ENCODE measurements at regions not wholly inside any gene's neighbourhood (a gene's known extent, or its start where the extent isn't known, plus 50 kb on each side); places are given as distances from the start of the nearest gene placed in this dataset.

- Histone ChIP-seq H3K36me3 (ENCODE audit: insufficient read depth) (no peaks in the 10 kb centered on the region), H4K20me1 (ENCODE audit: insufficient read depth) (peaks cover 11% of the 10 kb centered on the region; the same call in 1 of the 2 replicates), H3K27me3 (ENCODE audit: insufficient read depth, low read depth) (no peaks in the 10 kb centered on the region), H3K4me1 (ENCODE audit: low read depth, poor library complexity, severe bottlenecking) (peaks cover 63% of the 10 kb centered on the region), H3K27ac (peak overlapping the region; percentile 87), H3K4me2 (peak overlapping the region; percentile 65), H3K9ac (peak overlapping the region; percentile 84), H2AFZ (ENCODE audit: low read depth) (no peak overlapping the region), H3K4me3 (IDR thresholded peaks at IDR 0.05; ENCODE audit: insufficient read depth, low read depth, low read length) (no peak overlapping the region), H3K79me2 (ENCODE audit: insufficient read depth, low read depth) (peaks cover 83% of the 10 kb centered on the region)
- no peak for TF ChIP-seq CTCF (conservative IDR thresholded peaks at IDR 0.05; ENCODE audit: low read depth, low read length)
Measured at GRCh38 chr6:56841751-56842150, 113.2 kb upstream of the BEND6 start.

GRCh38 chr6:56841381-56841749 lies 113.5 kb upstream of the BEND6 start:
- Histone ChIP-seq H3K27me3 (ENCODE audit: insufficient read depth, low read depth) (no peaks in the 10 kb centered on the region), H3K4me3 (IDR thresholded peaks at IDR 0.05; ENCODE audit: insufficient read depth, low read depth, low read length) (no peak overlapping the region), H4K20me1 (ENCODE audit: insufficient read depth) (peaks cover 11% of the 10 kb centered on the region; the same call in 1 of the 2 replicates), H3K4me1 (ENCODE audit: low read depth, poor library complexity, severe bottlenecking) (peaks cover 59% of the 10 kb centered on the region), H3K36me3 (ENCODE audit: insufficient read depth) (no peaks in the 10 kb centered on the region), H3K27ac (peak overlapping the region; percentile 87), H3K4me2 (peak overlapping the region; percentile 65), H3K79me2 (ENCODE audit: insufficient read depth, low read depth) (peaks cover 83% of the 10 kb centered on the region), H2AFZ (ENCODE audit: low read depth) (no peak overlapping the region), H3K9ac (peak overlapping the region; percentile 84)
- TF ChIP-seq CTCF (conservative IDR thresholded peaks at IDR 0.05; ENCODE audit: low read depth, low read length) = no peak

GRCh38 chr6:56840467-56841380 lies 114.2 kb upstream of the BEND6 start:
- Histone ChIP-seq H3K27me3 (ENCODE audit: insufficient read depth, low read depth) (no peaks in the 10 kb centered on the region), H3K27ac (peak overlapping the region; percentile 87), H3K4me2 (peak overlapping the region; percentile 65), H4K20me1 (ENCODE audit: insufficient read depth) (peaks cover 11% of the 10 kb centered on the region; the same call in 1 of the 2 replicates), H3K9ac (peak overlapping the region; percentile 84), H3K36me3 (ENCODE audit: insufficient read depth) (no peaks in the 10 kb centered on the region), H3K79me2 (ENCODE audit: insufficient read depth, low read depth) (peaks cover 88% of the 10 kb centered on the region), H2AFZ (ENCODE audit: low read depth) (no peak overlapping the region), H3K4me1 (ENCODE audit: low read depth, poor library complexity, severe bottlenecking) (peaks cover 59% of the 10 kb centered on the region), H3K4me3 (IDR thresholded peaks at IDR 0.05; ENCODE audit: insufficient read depth, low read depth, low read length) (no peak overlapping the region)
- no peak for TF ChIP-seq CTCF (conservative IDR thresholded peaks at IDR 0.05; ENCODE audit: low read depth, low read length)

- peak overlapping the region; percentile 65 for H3K4me2 ChIP-seq
- no peaks in the 10 kb centered on the region for H3K27me3 ChIP-seq (ENCODE audit: insufficient read depth, low read depth)
- H3K36me3 ChIP-seq (ENCODE audit: insufficient read depth) = no peaks in the 10 kb centered on the region
- peaks cover 59% of the 10 kb centered on the region for H3K4me1 ChIP-seq (ENCODE audit: low read depth, poor library complexity, severe bottlenecking)
- no peak for TF ChIP-seq CTCF (conservative IDR thresholded peaks at IDR 0.05; ENCODE audit: low read depth, low read length)
- H3K79me2 ChIP-seq (ENCODE audit: insufficient read depth, low read depth) = peaks cover 88% of the 10 kb centered on the region
- H4K20me1 ChIP-seq (ENCODE audit: insufficient read depth) = peaks cover 19% of the 10 kb centered on the region
- peak overlapping the region; percentile 87 for H3K27ac ChIP-seq
- no peak overlapping the region for H2AFZ ChIP-seq (ENCODE audit: low read depth)
- H3K4me3 ChIP-seq (IDR thresholded peaks at IDR 0.05; ENCODE audit: insufficient read depth, low read depth, low read length) = no peak overlapping the region
- H3K9ac ChIP-seq = peak overlapping the region; percentile 84
Measured at GRCh38 chr6:56839533-56840183, 115.2 kb upstream of the BEND6 start.

All from KMS-11 (cell line).